Gastrocnemius medialis (tissue), 4 donors: ENCODE measurements at regions not wholly inside any gene's neighbourhood (a gene's known extent, or its start where the extent isn't known, plus 50 kb on each side); places are given as distances from the start of the nearest gene placed in this dataset.

ENCODE experiments used
- POLR2A ChIP-seq, 2 donors: fragments of 450-650 bp; IDR thresholded peaks; one replicate each; pipeline ENCODE4 v1.6.1; 2017; ENCODE audit warnings: antibody characterized with exemption in 2 of 2, mild to moderate bottlenecking in 2 of 2, moderate library complexity in 2 of 2
- TF ChIP-seq, protein P1 (sequence below), 5 experiments: fragments of 450-650 bp in 3 of 5; fragments of 200-600 bp in 2 of 5; sonication (generic) in 2 of 5; IDR thresholded peaks in 4 of 5; conservative IDR thresholded peaks in 1 of 5; 1 replicate in 4 of 5; 2 replicates in 1 of 5; pipeline ENCODE4 v1.5.1; 2016 to 2019; ENCODE audit warnings: antibody characterized with exemption in 5 of 5, mild to moderate bottlenecking in 3 of 5, moderate library complexity in 3 of 5

DNA sequence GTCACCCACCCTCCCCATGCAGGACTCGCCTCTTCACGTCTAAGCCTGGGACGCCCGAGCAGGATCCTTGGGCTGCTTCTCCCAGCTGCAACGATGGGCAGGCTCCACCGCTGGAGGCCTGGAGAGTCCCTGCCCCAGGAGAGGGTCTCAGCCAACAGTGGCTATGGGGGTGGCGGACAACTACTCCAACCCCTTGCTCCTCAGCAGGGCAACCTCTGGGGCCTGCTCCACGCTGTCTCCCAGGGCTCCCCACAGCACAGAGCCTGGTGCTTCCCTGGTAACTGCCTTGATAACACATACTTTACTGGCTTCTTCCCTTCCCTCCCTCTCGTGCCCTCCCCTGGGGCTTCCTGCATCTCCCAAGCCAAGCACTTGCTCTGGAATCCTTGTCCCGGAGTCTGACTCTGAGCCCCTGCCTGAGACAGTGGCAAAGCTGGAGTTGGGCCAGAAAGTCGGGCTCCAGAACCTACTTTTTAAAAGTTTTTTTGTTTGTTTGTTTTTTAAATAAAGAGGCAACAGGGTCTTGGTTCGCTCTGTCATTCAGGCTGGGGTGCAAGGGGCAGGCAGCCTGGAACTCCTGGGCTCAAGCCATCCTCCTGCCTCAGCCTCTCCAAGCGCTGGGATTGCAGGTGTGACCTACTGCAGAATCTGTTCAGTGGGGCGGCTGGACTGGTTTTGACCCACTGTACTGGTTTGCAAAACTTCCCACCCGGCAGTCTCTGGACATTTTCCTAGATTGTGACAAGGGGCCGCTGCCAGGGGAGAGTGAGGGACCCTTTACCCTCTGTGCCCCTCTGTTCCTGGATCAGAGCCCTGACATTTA is 99.4 kb downstream of the TNFRSF13B start:
- no peak for TF ChIP-seq POLR2A (IDR thresholded peaks at IDR 0.05)
- TF ChIP-seq, protein P1, sequence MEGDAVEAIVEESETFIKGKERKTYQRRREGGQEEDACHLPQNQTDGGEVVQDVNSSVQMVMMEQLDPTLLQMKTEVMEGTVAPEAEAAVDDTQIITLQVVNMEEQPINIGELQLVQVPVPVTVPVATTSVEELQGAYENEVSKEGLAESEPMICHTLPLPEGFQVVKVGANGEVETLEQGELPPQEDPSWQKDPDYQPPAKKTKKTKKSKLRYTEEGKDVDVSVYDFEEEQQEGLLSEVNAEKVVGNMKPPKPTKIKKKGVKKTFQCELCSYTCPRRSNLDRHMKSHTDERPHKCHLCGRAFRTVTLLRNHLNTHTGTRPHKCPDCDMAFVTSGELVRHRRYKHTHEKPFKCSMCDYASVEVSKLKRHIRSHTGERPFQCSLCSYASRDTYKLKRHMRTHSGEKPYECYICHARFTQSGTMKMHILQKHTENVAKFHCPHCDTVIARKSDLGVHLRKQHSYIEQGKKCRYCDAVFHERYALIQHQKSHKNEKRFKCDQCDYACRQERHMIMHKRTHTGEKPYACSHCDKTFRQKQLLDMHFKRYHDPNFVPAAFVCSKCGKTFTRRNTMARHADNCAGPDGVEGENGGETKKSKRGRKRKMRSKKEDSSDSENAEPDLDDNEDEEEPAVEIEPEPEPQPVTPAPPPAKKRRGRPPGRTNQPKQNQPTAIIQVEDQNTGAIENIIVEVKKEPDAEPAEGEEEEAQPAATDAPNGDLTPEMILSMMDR (IDR thresholded peaks at IDR 0.05 in 4 of 5, conservative IDR thresholded peaks at IDR 0.05 in 1 of 5), result no peak
